A673 (cell line): ENCODE measurements at regions not wholly inside any gene's neighbourhood (a gene's known extent, or its start where the extent isn't known, plus 50 kb on each side); places are given as distances from the start of the nearest gene placed in this dataset.

ENCODE experiments used
- EZH2 ChIP-seq: fragments of 200-600 bp; sonication (generic); IDR thresholded peaks from 2 replicates; pipeline ENCODE4 v1.6.1; 2017; ENCODE audit warnings: borderline replicate concordance, low read depth, mild to moderate bottlenecking, mixed read lengths, antibody characterized with exemption, low read length; ENCODE audit not compliant: poor library complexity, severe bottlenecking
- TF ChIP-seq, protein P1 (sequence below): fragments of 300-800, 200-600 bp; sonication (generic); conservative IDR thresholded peaks from 2 replicates; pipeline ENCODE4 v1.5.1; 2017; ENCODE audit warnings: low read depth, mild to moderate bottlenecking, antibody characterized with exemption, low read length, moderate library complexity, mixed read lengths

- TF ChIP-seq, protein P1, sequence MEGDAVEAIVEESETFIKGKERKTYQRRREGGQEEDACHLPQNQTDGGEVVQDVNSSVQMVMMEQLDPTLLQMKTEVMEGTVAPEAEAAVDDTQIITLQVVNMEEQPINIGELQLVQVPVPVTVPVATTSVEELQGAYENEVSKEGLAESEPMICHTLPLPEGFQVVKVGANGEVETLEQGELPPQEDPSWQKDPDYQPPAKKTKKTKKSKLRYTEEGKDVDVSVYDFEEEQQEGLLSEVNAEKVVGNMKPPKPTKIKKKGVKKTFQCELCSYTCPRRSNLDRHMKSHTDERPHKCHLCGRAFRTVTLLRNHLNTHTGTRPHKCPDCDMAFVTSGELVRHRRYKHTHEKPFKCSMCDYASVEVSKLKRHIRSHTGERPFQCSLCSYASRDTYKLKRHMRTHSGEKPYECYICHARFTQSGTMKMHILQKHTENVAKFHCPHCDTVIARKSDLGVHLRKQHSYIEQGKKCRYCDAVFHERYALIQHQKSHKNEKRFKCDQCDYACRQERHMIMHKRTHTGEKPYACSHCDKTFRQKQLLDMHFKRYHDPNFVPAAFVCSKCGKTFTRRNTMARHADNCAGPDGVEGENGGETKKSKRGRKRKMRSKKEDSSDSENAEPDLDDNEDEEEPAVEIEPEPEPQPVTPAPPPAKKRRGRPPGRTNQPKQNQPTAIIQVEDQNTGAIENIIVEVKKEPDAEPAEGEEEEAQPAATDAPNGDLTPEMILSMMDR, result no peak
- no peak for TF ChIP-seq EZH2
Observed at GRCh38 chr6:105750089-105750488, 336.0 kb upstream of the PRDM1 start.
